Natural killer cell (primary cell): ENCODE measurements at regions not wholly inside any gene's neighbourhood (a gene's known extent, or its start where the extent isn't known, plus 50 kb on each side); places are given as distances from the start of the nearest gene placed in this dataset.

Source experiments
- ATAC-seq, 3 donors: fragments of 150-1000 bp in 2 of 3; fragments of 200-7000 bp in 1 of 3; cut with Tn5 transposase; 1 replicate in 1 of 3; 2 replicates in 2 of 3; pipeline ENCODE4 v1.10.0; 2021; ENCODE audit warnings: mild to moderate bottlenecking in 2 of 3, moderate library complexity in 2 of 3
- DNase-seq, 2 donors: peaks; one replicate each; pipeline versions ENCODE4 v3.0.0 to v3.0.0-alpha.2; 2013 to 2021; ENCODE audit warnings: mixed read lengths in 1 of 2
- H3K27ac ChIP-seq: one replicate; pipeline ENCODE4 v1.5.1; 2013; ENCODE audit warnings: mild to moderate bottlenecking, low read length
- H3K27me3 ChIP-seq: one replicate; pipeline ENCODE4 v1.6.1; 2013; ENCODE audit warnings: low read length; ENCODE audit not compliant: control insufficient read depth, insufficient read depth
- H3K36me3 ChIP-seq: one replicate; pipeline ENCODE4 v1.6.1; 2013; ENCODE audit warnings: low read length; ENCODE audit not compliant: control insufficient read depth, insufficient read depth
- H3K4me1 ChIP-seq: one replicate; pipeline ENCODE4 v1.6.1; 2013; ENCODE audit warnings: low read length; ENCODE audit not compliant: control insufficient read depth, insufficient read depth
- H3K4me3 ChIP-seq: one replicate; pipeline ENCODE4 v1.5.1; 2013; ENCODE audit warnings: low read length
- H3K9me3 ChIP-seq: one replicate; pipeline ENCODE4 v1.6.1; 2013; ENCODE audit warnings: low read length; ENCODE audit not compliant: control insufficient read depth, insufficient read depth
- H3K27ac Mint-ChIP-seq, 2 donors: one replicate each; pipeline ENCODE4 v1.8.0; 2022; ENCODE audit warnings: mild to moderate bottlenecking in 2 of 2, mixed read lengths in 2 of 2, moderate library complexity in 1 of 2
- H3K27me3 Mint-ChIP-seq, 2 donors: one replicate each; pipeline ENCODE4 v1.8.0; 2022; ENCODE audit warnings: low read depth in 2 of 2, mixed read lengths in 2 of 2
- H3K36me3 Mint-ChIP-seq: one replicate; pipeline ENCODE4 v1.8.0; 2022; ENCODE audit warnings: mixed read lengths
- H3K4me1 Mint-ChIP-seq, 2 donors: one replicate each; pipeline ENCODE4 v1.8.0; 2022; ENCODE audit warnings: mixed read lengths in 2 of 2
- H3K4me3 Mint-ChIP-seq: one replicate; pipeline ENCODE4 v1.8.0; 2022; ENCODE audit warnings: mild to moderate bottlenecking, moderate library complexity, mixed read lengths
- H3K9me3 Mint-ChIP-seq, 2 donors: one replicate each; pipeline ENCODE4 v1.8.0; 2022; ENCODE audit warnings: mixed read lengths in 2 of 2
- CTCF ChIP-seq: fragments of 200-600 bp; IDR thresholded peaks from one replicate; pipeline ENCODE4 v1.8.0; 2022; ENCODE audit warnings: antibody characterized with exemption
- WGBS: methylation state at CpG from one replicate; pipeline ENCODE4 v1.1.7; 2013; ENCODE audit warnings: missing lambda C conversion rate; ENCODE audit not compliant: insufficient coverage; 5-methylcytosine and 5-hydroxymethylcytosine counted together
- intact Hi-C: fragments of 100-400 bp; cut with micrococcal nuclease; formaldehyde crosslinking; loops from one replicate; pipeline ENCODE4 v1.14.2; 2022

DNA sequence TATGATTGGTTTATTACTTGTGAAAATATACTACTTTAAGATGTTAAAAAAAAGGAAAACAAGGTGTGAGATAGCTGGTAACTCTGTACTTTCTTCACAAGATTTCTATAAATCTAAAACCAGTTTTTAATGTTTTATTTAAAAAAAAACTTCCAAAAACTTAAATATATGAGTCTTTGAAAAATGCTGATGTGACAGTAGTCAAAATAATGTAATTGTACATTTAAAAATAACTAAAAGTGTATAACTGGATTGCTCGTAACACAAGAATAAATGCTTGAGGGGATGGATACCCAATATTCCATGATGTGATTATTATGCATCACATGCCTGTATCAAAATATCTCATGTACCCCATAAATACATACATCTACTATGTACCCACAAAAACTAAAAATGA lies 464.9 kb downstream of the NYAP2 start:
- Mint-ChIP-seq H3K27me3 (no peaks in the 10 kb centered on the region), H3K9me3 (peaks cover 2 to 18% of the 10 kb centered on the region in 2 donors), H3K4me1 (no peaks in the 10 kb centered on the region), H3K36me3 (no peaks in the 10 kb centered on the region), H3K27ac (no peak overlapping the region), H3K4me3 (no peak overlapping the region)
- Histone ChIP-seq H3K4me3 (no peak overlapping the region), H3K27me3 (no peaks in the 10 kb centered on the region), H3K36me3 (no peaks in the 10 kb centered on the region), H3K27ac (no peak overlapping the region), H3K4me1 (no peaks in the 10 kb centered on the region), H3K9me3 (no peaks in the 10 kb centered on the region)
- DNase-seq (no peak), ATAC-seq (no peak)
- intact Hi-C loops, result no loop called here
- no peak for TF ChIP-seq CTCF
- no CpG with 5 or more reads among the region's 1 CpG for WGBS

DNA sequence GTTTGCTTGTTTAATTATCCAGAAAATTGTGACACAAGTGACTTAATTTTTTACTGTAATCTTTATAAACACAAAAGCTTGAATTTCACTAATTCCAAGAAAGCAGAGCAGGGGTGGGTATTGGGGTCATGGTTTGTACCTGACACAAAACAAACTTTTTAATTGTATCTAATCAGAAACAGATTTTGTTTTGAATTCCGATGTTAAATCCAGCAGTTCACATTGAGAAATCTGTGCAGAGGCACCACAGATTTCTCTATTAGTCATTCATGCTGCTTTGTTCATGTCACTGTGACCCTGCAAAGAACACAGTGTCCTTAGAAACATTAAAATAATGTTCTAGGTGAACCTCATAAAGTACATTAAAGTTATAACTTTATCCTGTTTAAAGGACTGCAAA lies 443.4 kb downstream of the NYAP2 start:
- intact Hi-C loops, result no loop called here
- DNase-seq, result no peak
- H3K36me3 ChIP-seq, result no peaks in the 10 kb centered on the region
- no peak overlapping the region for H3K27ac ChIP-seq
- TF ChIP-seq CTCF, result no peak
- Mint-ChIP-seq H3K4me1 (no peaks in the 10 kb centered on the region), H3K27me3 (no peaks in the 10 kb centered on the region), H3K4me3 (no peak overlapping the region), H3K36me3 (no peaks in the 10 kb centered on the region), H3K9me3 (peaks cover 3 to 4% of the 10 kb centered on the region in 2 donors), H3K27ac (no peak overlapping the region)
- H3K27me3 ChIP-seq, result no peaks in the 10 kb centered on the region
- 78% methylated on average over 1 of the region's 1 CpG for WGBS
- H3K4me1 ChIP-seq, result no peaks in the 10 kb centered on the region
- H3K9me3 ChIP-seq, result no peaks in the 10 kb centered on the region
- no peak overlapping the region for H3K4me3 ChIP-seq
- ATAC-seq, result no peak

DNA sequence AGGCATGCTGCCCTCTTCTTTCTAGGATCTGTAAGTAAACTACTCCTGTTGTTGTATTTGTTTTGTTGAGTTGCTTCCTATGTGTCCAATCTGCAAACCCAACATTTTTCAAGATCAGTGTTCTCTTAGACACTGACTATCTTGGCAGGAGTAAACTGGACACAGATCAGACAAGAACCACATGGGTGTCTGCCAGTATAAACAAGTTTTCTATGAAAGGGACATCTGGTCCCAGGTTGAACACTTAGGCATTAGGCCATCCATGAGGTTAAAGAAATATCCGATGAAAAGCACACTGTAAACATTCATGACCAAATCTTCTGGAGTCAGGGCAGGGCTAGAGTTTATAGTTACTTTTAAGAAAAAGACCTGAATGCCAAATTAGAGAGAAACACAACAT lies 441.8 kb downstream of the NYAP2 start:
- Histone ChIP-seq H3K4me1 (no peaks in the 10 kb centered on the region), H3K27me3 (no peaks in the 10 kb centered on the region), H3K4me3 (no peak overlapping the region), H3K27ac (no peak overlapping the region), H3K9me3 (no peaks in the 10 kb centered on the region), H3K36me3 (no peaks in the 10 kb centered on the region)
- ATAC-seq, result no peak
- no CpG with 5 or more reads among the region's 1 CpG for WGBS
- Mint-ChIP-seq H3K9me3 (peaks cover 4% of the 10 kb centered on the region in 2 donors), H3K4me3 (no peak overlapping the region), H3K27me3 (no peaks in the 10 kb centered on the region), H3K36me3 (no peaks in the 10 kb centered on the region), H3K27ac (no peak overlapping the region), H3K4me1 (no peaks in the 10 kb centered on the region)
- DNase-seq, result no peak
- TF ChIP-seq CTCF, result no peak
- intact Hi-C loops, result no loop called here

GRCh38 chr2:225837328-225837727 lies 437.8 kb downstream of the NYAP2 start:
- no peak for TF ChIP-seq CTCF
- no peaks in the 10 kb centered on the region for H3K27me3 Mint-ChIP-seq

More at GRCh38 chr2:225837328-225837727, 437.8 kb downstream of the NYAP2 start:
- Histone ChIP-seq H3K9me3 (no peaks in the 10 kb centered on the region), H3K4me3 (no peak overlapping the region), H3K27me3 (no peaks in the 10 kb centered on the region), H3K4me1 (no peaks in the 10 kb centered on the region), H3K27ac (no peak overlapping the region), H3K36me3 (no peaks in the 10 kb centered on the region)
- ATAC-seq (no peak), DNase-seq (no peak)
- Mint-ChIP-seq H3K4me3 (no peak overlapping the region), H3K36me3 (no peaks in the 10 kb centered on the region), H3K9me3 (peaks cover 5 to 7% of the 10 kb centered on the region in 2 donors), H3K27ac (no peak overlapping the region), H3K4me1 (no peaks in the 10 kb centered on the region)
- intact Hi-C loops, result no loop called here
- no CpG with 5 or more reads among the region's 1 CpG for WGBS
